Uterus (tissue), 3 donors: ENCODE measurements at regions not wholly inside any gene's neighbourhood (a gene's known extent, or its start where the extent isn't known, plus 50 kb on each side); places are given as distances from the start of the nearest gene placed in this dataset.

Experiments
- DNase-seq, 2 donors: peaks; one replicate each; pipeline ENCODE4 v3.0.0-alpha.2; 2019 to 2020
- H3K27ac ChIP-seq, 2 donors: fragments of 200-600 bp; sonication (generic); 1 replicate in 1 of 2; 2 replicates in 1 of 2; pipeline ENCODE4 v1.5.1; 2016 to 2018
- H3K27me3 ChIP-seq, 2 donors: fragments of 200-600 bp; sonication (generic); one replicate each; pipeline ENCODE4 v1.5.1; 2018 to 2019; ENCODE audit warnings: control low read depth in 1 of 2
- H3K36me3 ChIP-seq, 2 donors: fragments of 200-600 bp; sonication (generic); one replicate each; pipeline ENCODE4 v1.5.1; 2019; ENCODE audit warnings: control low read depth in 1 of 2
- H3K4me1 ChIP-seq, 2 donors: fragments of 200-600 bp; sonication (generic); one replicate each; pipeline ENCODE4 v1.5.1; 2018 to 2019; ENCODE audit warnings: control low read depth in 1 of 2
- H3K4me3 ChIP-seq, 2 donors: fragments of 200-600 bp; sonication (generic); 1 replicate in 1 of 2; 2 replicates in 1 of 2; pipeline ENCODE4 v1.5.1; 2018 to 2019; ENCODE audit warnings: mild to moderate bottlenecking in 1 of 2
- H3K9me3 ChIP-seq, 2 donors: fragments of 200-600 bp; sonication (generic); one replicate each; pipeline ENCODE4 v1.5.1; 2019; ENCODE audit warnings: control low read depth in 1 of 2
- POLR2A ChIP-seq, 2 donors: fragments of 450-650 bp; IDR thresholded peaks; one replicate each; pipeline ENCODE4 v1.6.1; 2016; ENCODE audit warnings: antibody characterized with exemption in 2 of 2, mild to moderate bottlenecking in 1 of 2, moderate library complexity in 1 of 2
- intact Hi-C: fragments of 100-400 bp; cut with DNase I; formaldehyde crosslinking; loops from one replicate; pipeline ENCODE4 v1.15.1; 2023; ENCODE audit warnings: low total_unique reads
- TF ChIP-seq, protein P1 (sequence below), 4 experiments: fragments of 200-600 bp in 2 of 4; fragments of 450-650 bp in 2 of 4; sonication (generic) in 2 of 4; IDR thresholded peaks; one replicate each; pipeline ENCODE4 v1.5.1; 2016 to 2019; ENCODE audit warnings: antibody characterized with exemption in 4 of 4, mild to moderate bottlenecking in 2 of 4, moderate library complexity in 1 of 4
- donor health status: DM: yes; HTN: yes; CAD: no.

DNA sequence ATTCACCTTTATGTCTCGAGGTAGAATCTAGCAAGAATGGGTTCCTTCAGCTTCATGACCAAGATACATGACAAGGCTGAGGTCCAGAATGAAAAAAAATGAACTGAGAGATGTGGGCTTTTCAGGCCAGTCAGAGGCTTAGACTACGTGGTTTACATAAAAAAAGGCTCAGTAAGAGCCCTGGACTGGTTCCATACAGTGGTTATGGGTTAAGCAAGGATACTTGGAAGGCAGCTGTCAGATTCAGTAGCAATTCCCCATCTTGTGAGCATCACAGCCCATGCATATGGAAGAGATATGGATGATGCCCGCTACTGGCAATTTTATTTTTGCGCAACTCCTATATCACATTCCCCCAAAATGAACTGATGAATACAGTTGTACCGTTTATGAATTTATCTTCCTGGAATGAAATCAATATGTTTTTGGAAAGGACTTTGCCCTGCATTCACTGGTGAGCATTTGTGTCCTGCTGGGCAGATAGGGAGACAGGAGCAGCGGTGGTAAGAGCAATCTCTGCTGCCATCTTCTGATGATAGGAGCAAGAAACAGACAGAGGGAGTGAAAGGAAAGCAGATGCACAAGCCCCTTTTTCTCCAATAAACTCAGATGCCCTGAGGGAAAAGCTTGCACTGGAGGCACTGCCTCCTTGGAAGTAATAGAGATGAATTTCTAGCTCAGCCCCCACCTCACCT lies 280.4 kb downstream of the GALC start:
- TF ChIP-seq, protein P1, sequence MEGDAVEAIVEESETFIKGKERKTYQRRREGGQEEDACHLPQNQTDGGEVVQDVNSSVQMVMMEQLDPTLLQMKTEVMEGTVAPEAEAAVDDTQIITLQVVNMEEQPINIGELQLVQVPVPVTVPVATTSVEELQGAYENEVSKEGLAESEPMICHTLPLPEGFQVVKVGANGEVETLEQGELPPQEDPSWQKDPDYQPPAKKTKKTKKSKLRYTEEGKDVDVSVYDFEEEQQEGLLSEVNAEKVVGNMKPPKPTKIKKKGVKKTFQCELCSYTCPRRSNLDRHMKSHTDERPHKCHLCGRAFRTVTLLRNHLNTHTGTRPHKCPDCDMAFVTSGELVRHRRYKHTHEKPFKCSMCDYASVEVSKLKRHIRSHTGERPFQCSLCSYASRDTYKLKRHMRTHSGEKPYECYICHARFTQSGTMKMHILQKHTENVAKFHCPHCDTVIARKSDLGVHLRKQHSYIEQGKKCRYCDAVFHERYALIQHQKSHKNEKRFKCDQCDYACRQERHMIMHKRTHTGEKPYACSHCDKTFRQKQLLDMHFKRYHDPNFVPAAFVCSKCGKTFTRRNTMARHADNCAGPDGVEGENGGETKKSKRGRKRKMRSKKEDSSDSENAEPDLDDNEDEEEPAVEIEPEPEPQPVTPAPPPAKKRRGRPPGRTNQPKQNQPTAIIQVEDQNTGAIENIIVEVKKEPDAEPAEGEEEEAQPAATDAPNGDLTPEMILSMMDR (IDR thresholded peaks at IDR 0.05): peak; percentile 25 to 40 (median 30)
- TF ChIP-seq POLR2A (IDR thresholded peaks at IDR 0.05): no peak
- H3K36me3 ChIP-seq: no peaks in the 10 kb centered on the region

DNA sequence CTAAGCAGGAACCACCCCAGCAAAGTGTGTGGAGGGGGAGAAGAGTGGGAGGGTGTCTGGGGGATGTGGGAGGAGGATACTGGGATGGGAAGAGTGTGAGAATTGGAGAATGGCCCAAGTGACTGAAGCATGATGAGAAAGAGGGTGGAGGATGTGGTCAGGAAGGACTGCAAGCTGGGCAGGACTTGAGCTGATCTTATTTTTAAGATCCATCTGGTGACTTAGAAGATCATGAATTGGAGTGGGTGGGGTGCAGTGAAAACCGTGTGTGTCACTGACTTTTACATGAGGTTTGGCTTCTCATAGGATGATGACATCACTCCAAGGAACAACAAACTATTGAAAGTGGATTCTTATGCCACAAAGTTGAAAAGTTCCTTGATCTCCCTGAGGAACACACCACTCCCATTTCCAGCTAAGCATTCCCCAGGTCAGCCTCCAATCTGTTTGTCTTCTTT lies 287.5 kb downstream of the GALC start:
- no peaks in the 10 kb centered on the region for H3K27me3 ChIP-seq
- H3K4me1 ChIP-seq: no peaks in the 10 kb centered on the region
- no peaks in the 10 kb centered on the region for H3K9me3 ChIP-seq
- DNase-seq: no peak
- no peak overlapping the region for H3K4me3 ChIP-seq
- no peak overlapping the region for H3K27ac ChIP-seq
- intact Hi-C loops: no loop called here
- H3K36me3 ChIP-seq: no peaks in the 10 kb centered on the region
- TF ChIP-seq POLR2A (IDR thresholded peaks at IDR 0.05): no peak
- TF ChIP-seq, protein P1 (IDR thresholded peaks at IDR 0.05): no peak

More for the DNA sequence above, 280.4 kb downstream of the GALC start:
- Histone ChIP-seq H3K4me1 (no peaks in the 10 kb centered on the region), H3K27me3 (no peaks in the 10 kb centered on the region), H3K27ac (no peak overlapping the region), H3K9me3 (no peaks in the 10 kb centered on the region), H3K4me3 (no peak overlapping the region)
- intact Hi-C loops: no loop called here
- peak in 1 of 2 donors; percentile 23 for DNase-seq

- TF ChIP-seq, protein P1 (IDR thresholded peaks at IDR 0.05): no peak
- TF ChIP-seq POLR2A (IDR thresholded peaks at IDR 0.05): no peak
- no peaks in the 10 kb centered on the region for H3K27me3 ChIP-seq
- no peaks in the 10 kb centered on the region for H3K9me3 ChIP-seq
- H3K4me1 ChIP-seq: no peaks in the 10 kb centered on the region
- no peaks in the 10 kb centered on the region for H3K36me3 ChIP-seq
- no peak overlapping the region for H3K27ac ChIP-seq
- no peak overlapping the region for H3K4me3 ChIP-seq
- no peak for DNase-seq
- intact Hi-C loops: no loop called here
Observed at GRCh38 chr14:87698481-87698880, 294.5 kb downstream of the GALC start.

- intact Hi-C loops: no loop called here
- H3K27ac ChIP-seq: no peak overlapping the region
- no peaks in the 10 kb centered on the region for H3K36me3 ChIP-seq
- H3K4me1 ChIP-seq: no peaks in the 10 kb centered on the region
- no peak for DNase-seq
- TF ChIP-seq, protein P1 (IDR thresholded peaks at IDR 0.05): no peak
- TF ChIP-seq POLR2A (IDR thresholded peaks at IDR 0.05): no peak
- no peaks in the 10 kb centered on the region for H3K9me3 ChIP-seq
- H3K27me3 ChIP-seq: no peaks in the 10 kb centered on the region
- H3K4me3 ChIP-seq: no peak overlapping the region
Observed at GRCh38 chr14:87696485-87696884, 296.5 kb downstream of the GALC start.

GRCh38 chr14:87691042-87691881 lies 301.7 kb downstream of the GALC start:
- no peak for TF ChIP-seq POLR2A (IDR thresholded peaks at IDR 0.05)
- TF ChIP-seq, protein P1 (IDR thresholded peaks at IDR 0.05): no peak
- Histone ChIP-seq H3K27me3 (no peaks in the 10 kb centered on the region), H3K4me3 (no peak overlapping the region), H3K36me3 (no peaks in the 10 kb centered on the region), H3K4me1 (peaks cover 0 to 9% of the 10 kb centered on the region in 2 donors), H3K27ac (peak overlapping the region in 1 of 2 donors; percentile 36), H3K9me3 (no peaks in the 10 kb centered on the region)
- DNase-seq: no peak
- intact Hi-C loops: no loop called here
